Suprapubic skin (tissue), 4 donors: ENCODE measurements at regions not wholly inside any gene's neighbourhood (a gene's known extent, or its start where the extent isn't known, plus 50 kb on each side); places are given as distances from the start of the nearest gene placed in this dataset.

Source experiments
- CTCF ChIP-seq, 2 donors: fragments of 200-600 bp in 1 of 2; fragments of 450-650 bp in 1 of 2; sonication (generic) in 1 of 2; IDR thresholded peaks; one replicate each; pipeline ENCODE4 v1.5.1; 2016 to 2019; ENCODE audit warnings: antibody characterized with exemption in 2 of 2, mild to moderate bottlenecking in 1 of 2, moderate library complexity in 1 of 2
- EP300 ChIP-seq: sonication (generic); formaldehyde crosslinking; IDR thresholded peaks from one replicate; pipeline ENCODE4 v1.6.1; 2017; ENCODE audit warnings: antibody characterized with exemption
- POLR2A ChIP-seq, 2 donors: fragments of 450-650 bp; IDR thresholded peaks; one replicate each; pipeline ENCODE4 v1.6.1; 2017; ENCODE audit warnings: antibody characterized with exemption in 2 of 2, mild to moderate bottlenecking in 2 of 2, moderate library complexity in 2 of 2
- POLR2AphosphoS5 ChIP-seq, 3 donors: sonication (generic); formaldehyde crosslinking; IDR thresholded peaks; one replicate each; pipeline ENCODE4 v1.6.1; 2017; ENCODE audit warnings: antibody characterized with exemption in 3 of 3

GRCh38 chr22:48897645-48898370 lies 929.9 kb downstream of the BRD1 start:
- TF ChIP-seq CTCF (IDR thresholded peaks at IDR 0.05) (no peak), POLR2A (IDR thresholded peaks at IDR 0.05) (no peak), EP300 (no peak), POLR2AphosphoS5 (IDR thresholded peaks at IDR 0.05) (no peak)
